MM.1S (cell line): ENCODE measurements at regions not wholly inside any gene's neighbourhood (a gene's known extent, or its start where the extent isn't known, plus 50 kb on each side); places are given as distances from the start of the nearest gene placed in this dataset.

ENCODE experiments used
- DNase-seq: peaks from one replicate; pipeline ENCODE4 v3.0.0-alpha.2; 2015
- H2AFZ ChIP-seq: fragments of 300-600 bp; sonication (generic); 2 replicates; pipeline ENCODE4 v1.6.0; 2016; ENCODE audit warnings: antibody characterized with exemption, low read length
- H3F3A ChIP-seq: fragments of 300-600 bp; sonication (generic); 2 replicates; pipeline ENCODE4 v1.6.1; 2016; ENCODE audit warnings: mild to moderate bottlenecking, antibody characterized with exemption, low read length, moderate library complexity, mixed read lengths; ENCODE audit not compliant: insufficient read depth
- H3K27ac ChIP-seq: fragments of 300-600 bp; sonication (generic); 2 replicates; pipeline ENCODE4 v1.5.1; 2016; ENCODE audit warnings: mild to moderate bottlenecking, low read length
- H3K27me3 ChIP-seq: fragments of 300-600 bp; sonication (generic); replicated peaks from 2 replicates; pipeline ENCODE4 v1.6.0; 2016; ENCODE audit warnings: low read length; ENCODE audit not compliant: insufficient read depth
- H3K36me3 ChIP-seq: fragments of 300-600 bp; sonication (generic); replicated peaks from 2 replicates; pipeline ENCODE4 v1.6.1; 2016; ENCODE audit warnings: mild to moderate bottlenecking, low read length, mixed read lengths; ENCODE audit not compliant: insufficient read depth
- H3K4me1 ChIP-seq: fragments of 300-600 bp; sonication (generic); 2 replicates; pipeline ENCODE4 v1.6.1; 2016; ENCODE audit warnings: low read length, mixed read lengths
- H3K4me2 ChIP-seq: fragments of 300-600 bp; sonication (generic); 2 replicates; pipeline ENCODE4 v1.6.0; 2016; ENCODE audit warnings: low read depth, low read length
- H3K4me3 ChIP-seq: fragments of 300-600 bp; sonication (generic); 2 replicates; pipeline ENCODE4 v1.5.1; 2016; ENCODE audit warnings: low read length, mixed read lengths
- H3K79me2 ChIP-seq: fragments of 300-600 bp; sonication (generic); 2 replicates; pipeline ENCODE4 v1.6.1; 2016; ENCODE audit warnings: mixed run types, low read length, mixed read lengths
- H3K9ac ChIP-seq: fragments of 300-600 bp; sonication (generic); 2 replicates; pipeline ENCODE4 v1.6.1; 2016; ENCODE audit warnings: low read length, mixed read lengths
- H3K9me2 ChIP-seq: fragments of 300-600 bp; sonication (generic); replicated peaks from 2 replicates; pipeline ENCODE4 v1.6.1; 2016; ENCODE audit warnings: mild to moderate bottlenecking, low read length, mixed read lengths; ENCODE audit not compliant: insufficient read depth
- H3K9me3 ChIP-seq: fragments of 300-600 bp; sonication (generic); replicated peaks from 2 replicates; pipeline ENCODE4 v1.6.1; 2016; ENCODE audit warnings: mild to moderate bottlenecking, low read length, mixed read lengths; ENCODE audit not compliant: insufficient read depth
- H4K20me1 ChIP-seq: fragments of 300-600 bp; sonication (generic); 2 replicates; pipeline ENCODE4 v1.6.1; 2016; ENCODE audit warnings: mild to moderate bottlenecking, low read length, moderate library complexity, mixed read lengths; ENCODE audit not compliant: insufficient read depth
- EZH2 ChIP-seq: fragments of 300-600 bp; sonication (generic); optimal IDR thresholded peaks from 2 replicates; pipeline ENCODE3; 2017; ENCODE audit warnings: low read depth, mild to moderate bottlenecking, antibody characterized with exemption, low read length, mixed read lengths
- EZH2phosphoT487 ChIP-seq: fragments of 300-600 bp; sonication (generic); IDR thresholded peaks from 2 replicates; pipeline ENCODE4 v1.6.1; 2018; ENCODE audit warnings: antibody characterized with exemption, low read length
- TF ChIP-seq, protein P1 (sequence below): fragments of 300-600 bp; sonication (generic); IDR thresholded peaks from 2 replicates; pipeline ENCODE4 v1.5.1; 2016; ENCODE audit warnings: antibody characterized with exemption, low read length, mixed read lengths

GRCh38 chr10:71074176-71074755 lies 138.1 kb upstream of the UNC5B start:
- Histone ChIP-seq H3K27ac (no peak overlapping the region), H3K9ac (no peak overlapping the region)
- DNase-seq, result no peak

DNA sequence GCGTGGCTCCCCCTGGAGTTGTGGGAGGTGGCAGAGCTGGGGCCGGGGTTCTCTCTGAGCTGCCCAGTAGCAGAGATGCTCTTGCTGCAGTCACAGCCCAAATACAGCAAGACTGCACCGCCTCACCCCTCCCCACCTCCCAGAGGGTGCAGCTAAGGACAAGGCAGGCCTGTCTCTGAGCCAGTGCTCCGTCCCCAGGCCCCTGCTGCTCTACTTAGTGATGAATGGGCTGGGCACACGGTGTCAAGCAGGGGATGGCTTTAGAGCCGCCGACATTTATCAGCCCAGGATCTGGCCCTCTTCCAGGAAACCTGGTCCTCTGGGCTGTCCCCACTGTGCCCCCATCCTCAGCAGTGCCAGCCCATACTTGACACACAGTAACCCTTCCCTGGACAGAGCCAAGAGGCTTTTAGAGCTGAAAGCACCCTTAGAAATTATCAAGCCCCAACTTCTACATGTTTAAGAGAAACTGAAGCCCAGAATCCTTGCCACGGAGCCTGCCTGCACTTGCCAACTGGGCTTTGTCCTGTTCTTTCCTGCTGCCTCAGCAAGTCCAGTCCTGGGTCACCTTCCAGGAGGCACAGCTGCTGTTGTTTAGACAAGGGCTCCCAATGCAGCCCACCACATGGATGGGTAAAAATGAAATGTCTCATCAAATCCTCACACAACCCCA lies 137.1 kb upstream of the UNC5B start:
- Histone ChIP-seq H3K79me2 (no peaks in the 10 kb centered on the region), H3K4me2 (no peak overlapping the region), H4K20me1 (no peaks in the 10 kb centered on the region; the same call in 1 of the 2 replicates), H3F3A (no peaks in the 10 kb centered on the region), H3K9ac (no peak overlapping the region), H3K4me3 (no peak overlapping the region), H3K4me1 (no peaks in the 10 kb centered on the region), H3K9me3 (no peaks in the 10 kb centered on the region), H3K27me3 (peaks cover 91% of the 10 kb centered on the region), H3K36me3 (no peaks in the 10 kb centered on the region), H2AFZ (no peak overlapping the region), H3K9me2 (no peaks in the 10 kb centered on the region), H3K27ac (no peak overlapping the region)
- no peak for DNase-seq
- TF ChIP-seq, protein P1, sequence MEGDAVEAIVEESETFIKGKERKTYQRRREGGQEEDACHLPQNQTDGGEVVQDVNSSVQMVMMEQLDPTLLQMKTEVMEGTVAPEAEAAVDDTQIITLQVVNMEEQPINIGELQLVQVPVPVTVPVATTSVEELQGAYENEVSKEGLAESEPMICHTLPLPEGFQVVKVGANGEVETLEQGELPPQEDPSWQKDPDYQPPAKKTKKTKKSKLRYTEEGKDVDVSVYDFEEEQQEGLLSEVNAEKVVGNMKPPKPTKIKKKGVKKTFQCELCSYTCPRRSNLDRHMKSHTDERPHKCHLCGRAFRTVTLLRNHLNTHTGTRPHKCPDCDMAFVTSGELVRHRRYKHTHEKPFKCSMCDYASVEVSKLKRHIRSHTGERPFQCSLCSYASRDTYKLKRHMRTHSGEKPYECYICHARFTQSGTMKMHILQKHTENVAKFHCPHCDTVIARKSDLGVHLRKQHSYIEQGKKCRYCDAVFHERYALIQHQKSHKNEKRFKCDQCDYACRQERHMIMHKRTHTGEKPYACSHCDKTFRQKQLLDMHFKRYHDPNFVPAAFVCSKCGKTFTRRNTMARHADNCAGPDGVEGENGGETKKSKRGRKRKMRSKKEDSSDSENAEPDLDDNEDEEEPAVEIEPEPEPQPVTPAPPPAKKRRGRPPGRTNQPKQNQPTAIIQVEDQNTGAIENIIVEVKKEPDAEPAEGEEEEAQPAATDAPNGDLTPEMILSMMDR, result no peak
- no peak for TF ChIP-seq EZH2phosphoT487
- no peak for TF ChIP-seq EZH2

More at GRCh38 chr10:71074176-71074755, 138.1 kb upstream of the UNC5B start:
- H3K4me2 ChIP-seq, result no peak overlapping the region
- peaks cover 86% of the 10 kb centered on the region for H3K27me3 ChIP-seq
- H3K79me2 ChIP-seq, result no peaks in the 10 kb centered on the region
- TF ChIP-seq, protein P1, result no peak
- TF ChIP-seq EZH2 (no peak), EZH2phosphoT487 (no peak)
- no peaks in the 10 kb centered on the region; the same call in 1 of the 2 replicates for H4K20me1 ChIP-seq
- H3K9me3 ChIP-seq, result no peaks in the 10 kb centered on the region
- H3K36me3 ChIP-seq, result no peaks in the 10 kb centered on the region
- no peaks in the 10 kb centered on the region for H3K9me2 ChIP-seq
- H3K4me3 ChIP-seq, result no peak overlapping the region
- H3F3A ChIP-seq, result no peaks in the 10 kb centered on the region
- H3K4me1 ChIP-seq, result no peaks in the 10 kb centered on the region
- H2AFZ ChIP-seq, result no peak overlapping the region

DNA sequence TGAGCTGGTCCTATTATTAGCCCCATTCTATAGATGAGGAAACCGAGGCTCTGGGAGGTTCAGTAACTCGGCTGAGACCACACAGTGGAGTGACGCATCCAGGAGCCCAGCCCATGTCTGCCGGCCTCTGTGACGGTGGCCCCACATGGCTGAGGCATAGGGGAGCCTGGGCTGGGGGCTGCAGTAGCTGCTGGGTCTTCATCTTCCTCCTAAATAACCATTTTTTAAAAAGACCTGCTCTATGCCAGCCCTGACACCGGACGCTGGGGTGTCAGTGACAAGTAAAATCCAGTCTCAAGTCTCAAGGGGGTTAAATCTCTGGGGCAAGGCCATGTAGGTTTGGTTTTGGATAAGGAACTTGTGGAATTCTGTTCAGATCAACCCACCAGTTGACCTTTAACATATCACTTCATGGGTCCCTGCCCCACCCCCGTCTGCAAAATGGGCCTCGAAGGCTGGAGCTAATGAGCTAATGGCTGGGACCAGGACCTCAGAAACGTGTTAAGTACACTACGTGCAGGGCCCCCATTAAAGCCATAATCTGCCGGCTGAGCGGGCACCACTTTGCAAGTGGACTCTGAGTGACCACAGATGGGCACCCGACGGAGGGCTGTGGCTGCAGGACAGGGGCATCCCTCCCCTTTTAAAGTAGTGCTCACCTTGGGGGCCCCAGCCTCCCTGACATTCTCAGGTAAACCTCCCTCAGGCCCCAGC lies 136.5 kb upstream of the UNC5B start:
- Histone ChIP-seq H3K9ac (no peak overlapping the region), H3K27me3 (peaks cover 91% of the 10 kb centered on the region), H3K4me2 (no peak overlapping the region), H3K9me3 (no peaks in the 10 kb centered on the region), H4K20me1 (no peaks in the 10 kb centered on the region; the same call in 1 of the 2 replicates), H2AFZ (no peak overlapping the region), H3K4me1 (no peaks in the 10 kb centered on the region), H3K36me3 (no peaks in the 10 kb centered on the region), H3K9me2 (no peaks in the 10 kb centered on the region), H3K27ac (no peak overlapping the region), H3F3A (no peaks in the 10 kb centered on the region), H3K4me3 (no peak overlapping the region), H3K79me2 (no peaks in the 10 kb centered on the region)
- DNase-seq, result no peak
- TF ChIP-seq, protein P1, result no peak
- TF ChIP-seq EZH2phosphoT487 (no peak), EZH2 (no peak)
